Common myeloid progenitor, CD34-positive (primary cell): ENCODE measurements at regions not wholly inside any gene's neighbourhood (a gene's known extent, or its start where the extent isn't known, plus 50 kb on each side); places are given as distances from the start of the nearest gene placed in this dataset.

Experiments
- CTCF ChIA-PET: fragments of 350-600 bp; sonication (Branson Sonifier 250); formaldehyde crosslinking; loops from one replicate; lab custom pipeline; 2021; ENCODE audit warnings: antibody characterized with exemption; lab: Charles Lee
- POLR2A ChIA-PET: fragments of 350-600 bp; sonication (Branson Sonifier 250); formaldehyde crosslinking; loops from one replicate; lab custom pipeline; 2021; ENCODE audit warnings: antibody characterized with exemption; lab: Charles Lee
- DNase-seq, 3 donors: peaks; one replicate each; pipeline versions ENCODE4 v3.0.0 to v3.0.0-alpha.2; 2013
- H3K27ac ChIP-seq, 2 experiments: 1 replicate in 1 of 2; 2 replicates in 1 of 2; pipeline ENCODE4 v1.7.0; 2013; ENCODE audit warnings: inconsistent platforms in 2 of 2, low read length in 2 of 2, mild to moderate bottlenecking in 2 of 2, low read depth in 1 of 2, moderate library complexity in 1 of 2; ENCODE audit not compliant: severe bottlenecking in 2 of 2, insufficient read depth in 1 of 2, poor library complexity in 1 of 2
- H3K27me3 ChIP-seq, 5 experiments: replicated peaks in 2 of 5; 1 replicate in 3 of 5; 2 replicates in 2 of 5; pipeline versions ENCODE4 v1.6.1 to v1.7.0; 2013; ENCODE audit warnings: low read length in 4 of 5, mild to moderate bottlenecking in 2 of 5, moderate library complexity in 2 of 5, inconsistent platforms in 1 of 5; ENCODE audit not compliant: insufficient read depth in 5 of 5, control insufficient read depth in 4 of 5
- H3K36me3 ChIP-seq, 4 experiments: 1 replicate in 2 of 4; 2 replicates in 2 of 4; pipeline versions ENCODE4 v1.6.1 to v1.7.0; 2013; ENCODE audit warnings: low read length in 3 of 4, control low read depth in 1 of 4, mild to moderate bottlenecking in 1 of 4; ENCODE audit not compliant: control insufficient read depth in 4 of 4, insufficient read depth in 4 of 4
- H3K4me1 ChIP-seq, 4 experiments: 1 replicate in 3 of 4; 2 replicates in 1 of 4; pipeline versions ENCODE4 v1.6.1 to v1.7.1; 2013; ENCODE audit warnings: low read length in 3 of 4, mild to moderate bottlenecking in 3 of 4, control low read depth in 1 of 4, inconsistent platforms in 1 of 4, moderate library complexity in 1 of 4; ENCODE audit not compliant: control insufficient read depth in 4 of 4, insufficient read depth in 4 of 4; ENCODE audit errors: control extremely low read depth in 1 of 4
- H3K4me3 ChIP-seq, 7 experiments: 1 replicate in 4 of 7; 2 replicates in 3 of 7; pipeline versions ENCODE4 v1.5.1 to v1.7.0; 2013; ENCODE audit warnings: mild to moderate bottlenecking in 7 of 7, low read length in 6 of 7, moderate library complexity in 6 of 7, inconsistent platforms in 2 of 7, low read depth in 2 of 7, control low read depth in 1 of 7; ENCODE audit not compliant: insufficient read depth in 4 of 7, control insufficient read depth in 1 of 7; ENCODE audit errors: extremely low read depth in 1 of 7
- H3K9me3 ChIP-seq, 5 experiments: 1 replicate in 4 of 5; 2 replicates in 1 of 5; pipeline versions ENCODE4 v1.6.1 to v1.7.1; 2013; ENCODE audit warnings: low read length in 4 of 5, mild to moderate bottlenecking in 2 of 5, inconsistent platforms in 1 of 5, low read depth in 1 of 5, moderate library complexity in 1 of 5; ENCODE audit not compliant: control insufficient read depth in 4 of 5, insufficient read depth in 2 of 5; ENCODE audit errors: control extremely low read depth in 1 of 5
- WGBS: methylation state at CpG from one replicate; pipeline ENCODE4 v1.1.5; 2013; ENCODE audit not compliant: insufficient coverage; 5-methylcytosine and 5-hydroxymethylcytosine counted together

GRCh38 chr14:38127356-38127755, 80.3 kb upstream of the SSTR1 start:
- CTCF ChIA-PET, result interaction anchor here (0.8 to 1.7 kb wide), 2 partner anchors 8 to 9 kb away, joined by 3 read pairs; no protein-coding TSS in a partner anchor
- POLR2A ChIA-PET, result no interaction called here
- Histone ChIP-seq H3K4me3 (no peak overlapping the region), H3K27me3 (no peaks in the 10 kb centered on the region), H3K36me3 (no peaks in the 10 kb centered on the region), H3K9me3 (peaks cover 0 to 1% (median 0%) of the 10 kb centered on the region in 5 experiments), H3K4me1 (peaks cover 21 to 46% (median 26%) of the 10 kb centered on the region in 4 experiments), H3K27ac (no peak overlapping the region)
- WGBS, result 75% methylated on average over 1 of the region's 2 CpGs
- peak in 1 of 3 donors; percentile 23 for DNase-seq

- no peak overlapping the region for H3K27ac ChIP-seq
- H3K4me3 ChIP-seq, result no peak overlapping the region
- ChIA-PET CTCF (no interaction called here), POLR2A (no interaction called here)
- WGBS, result 100% methylated on average over 1 of the region's 3 CpGs
- H3K4me1 ChIP-seq, result peaks cover 21 to 41% (median 24%) of the 10 kb centered on the region in 4 experiments
- H3K27me3 ChIP-seq, result no peaks in the 10 kb centered on the region
- DNase-seq, result no peak
- H3K36me3 ChIP-seq, result no peaks in the 10 kb centered on the region
- H3K9me3 ChIP-seq, result peaks cover 0 to 1% (median 0%) of the 10 kb centered on the region in 5 experiments
Observed at GRCh38 chr14:38127784-38128183, 79.9 kb upstream of the SSTR1 start.

GRCh38 chr14:38128640-38129039, 79.1 kb upstream of the SSTR1 start:
- Histone ChIP-seq H3K4me3 (no peak overlapping the region), H3K27me3 (no peaks in the 10 kb centered on the region), H3K9me3 (peaks cover 0 to 1% (median 0%) of the 10 kb centered on the region in 5 experiments), H3K27ac (no peak overlapping the region), H3K4me1 (peaks cover 20 to 34% (median 22%) of the 10 kb centered on the region in 4 experiments), H3K36me3 (no peaks in the 10 kb centered on the region)
- DNase-seq, result no peak
- ChIA-PET CTCF (interaction anchor here (0.8 kb wide), 1 partner anchor 11 kb away, joined by 3 read pairs; no protein-coding TSS in a partner anchor), POLR2A (no interaction called here)

GRCh38 chr14:38129192-38129591, 78.5 kb upstream of the SSTR1 start:
- Histone ChIP-seq H3K27ac (no peak overlapping the region), H3K36me3 (no peaks in the 10 kb centered on the region), H3K27me3 (no peaks in the 10 kb centered on the region), H3K4me3 (no peak overlapping the region), H3K4me1 (peaks cover 14 to 29% (median 17%) of the 10 kb centered on the region in 4 experiments), H3K9me3 (peaks cover 0 to 1% (median 0%) of the 10 kb centered on the region in 5 experiments)
- CTCF ChIA-PET, result interaction anchor here (0.8 kb wide), 1 partner anchor 12 kb away, joined by 3 read pairs; no protein-coding TSS in a partner anchor
- 100% methylated on average over 1 of the region's 2 CpGs for WGBS
- POLR2A ChIA-PET, result no interaction called here
- DNase-seq, result no peak

GRCh38 chr14:38129705-38130104, 78.0 kb upstream of the SSTR1 start:
- DNase-seq, result no peak
- CTCF ChIA-PET, result no interaction called here
- no peaks in the 10 kb centered on the region for H3K27me3 ChIP-seq

GRCh38 chr14:38134416-38135030, 73.2 kb upstream of the SSTR1 start:
- H3K9me3 ChIP-seq, result peaks cover 0 to 1% (median 0%) of the 10 kb centered on the region in 5 experiments
- CTCF ChIA-PET, result no interaction called here
- no peak overlapping the region for H3K27ac ChIP-seq
- no peak overlapping the region for H3K4me3 ChIP-seq
- H3K27me3 ChIP-seq, result no peaks in the 10 kb centered on the region
- H3K4me1 ChIP-seq, result peaks cover 0 to 6% (median 0%) of the 10 kb centered on the region in 4 experiments
- no peaks in the 10 kb centered on the region for H3K36me3 ChIP-seq
- no peak for DNase-seq
- WGBS, result 96% methylated on average over 9 of the region's 10 CpGs
- POLR2A ChIA-PET, result no interaction called here

More at GRCh38 chr14:38129705-38130104, 78.0 kb upstream of the SSTR1 start:
- no peak overlapping the region for H3K27ac ChIP-seq
- no peak overlapping the region for H3K4me3 ChIP-seq
- H3K9me3 ChIP-seq, result peaks cover 0 to 1% (median 0%) of the 10 kb centered on the region in 5 experiments
- POLR2A ChIA-PET, result no interaction called here
- H3K36me3 ChIP-seq, result no peaks in the 10 kb centered on the region
- WGBS, result 100% methylated on average over 2 of the region's 5 CpGs
- peaks cover 11 to 24% (median 14%) of the 10 kb centered on the region in 4 experiments for H3K4me1 ChIP-seq

GRCh38 chr14:38135106-38135867, 72.4 kb upstream of the SSTR1 start:
- no peak for DNase-seq
- Histone ChIP-seq H3K36me3 (no peaks in the 10 kb centered on the region), H3K9me3 (peaks cover 0 to 1% (median 0%) of the 10 kb centered on the region in 5 experiments), H3K27ac (no peak overlapping the region), H3K4me1 (peaks cover 0 to 6% (median 0%) of the 10 kb centered on the region in 4 experiments), H3K27me3 (no peaks in the 10 kb centered on the region), H3K4me3 (no peak overlapping the region)
- WGBS, result 79% methylated on average over 2 of the region's 5 CpGs
- ChIA-PET POLR2A (no interaction called here), CTCF (interaction anchor here (0.6 kb wide), 1 partner anchor 8 kb away, joined by 3 read pairs; no protein-coding TSS in a partner anchor)
